ENCODE measurements at regions not wholly inside any gene's neighbourhood (a gene's known extent, or its start where the extent isn't known, plus 50 kb on each side); places are given as distances from the start of the nearest gene placed in this dataset.
"Not testable (repeated sequence)": the region's sequence is repeated elsewhere in the genome, so short reads cannot be mapped to it uniquely, and the experiment has no call there.

GRCh38 chrX:7637066-7637465 lies 205.9 kb upstream of the VCX start:
- no peak for DNase-seq

- DNase-seq = no peak
These were observed 207.4 kb upstream of the VCX start for GRCh38 chrX:7635604-7636003.

- no peak for DNase-seq
These were observed 222.4 kb upstream of the VCX start for GRCh38 chrX:7620560-7620959.

GRCh38 chrX:7617994-7618393 lies 225.0 kb upstream of the VCX start:
- DNase-seq = no peak

GRCh38 chrX:7614616-7615015 lies 228.4 kb upstream of the VCX start:
- no peak for DNase-seq

- DNase-seq = not testable (repeated sequence)
These were observed 234.3 kb upstream of the VCX start for GRCh38 chrX:7608625-7609024.

- DNase-seq = no peak
These were observed 236.8 kb upstream of the VCX start for GRCh38 chrX:7606039-7606652.

GRCh38 chrX:7603387-7603786 lies 239.6 kb upstream of the VCX start:
- no peak for DNase-seq

- DNase-seq = no peak
These were observed 246.1 kb upstream of the VCX start for GRCh38 chrX:7596822-7597221.

GRCh38 chrX:7593370-7593769 lies 249.6 kb upstream of the VCX start:
- DNase-seq = not testable (repeated sequence)

- no peak for DNase-seq
These were observed 256.8 kb upstream of the VCX start for GRCh38 chrX:7586126-7586525.

GRCh38 chrX:7582191-7582590 lies 260.8 kb upstream of the VCX start:
- DNase-seq = no peak

GRCh38 chrX:7580127-7580526 lies 262.8 kb upstream of the VCX start:
- DNase-seq = no peak

- no peak for DNase-seq
These were observed 268.6 kb upstream of the VCX start for GRCh38 chrX:7574325-7574724.

GRCh38 chrX:7570432-7571029 lies 272.4 kb upstream of the VCX start:
- DNase-seq = no peak

- no peak for DNase-seq
These were observed 274.4 kb upstream of the VCX start for GRCh38 chrX:7568597-7568996.

GRCh38 chrX:7568130-7568529 lies 274.8 kb upstream of the VCX start:
- DNase-seq = no peak

GRCh38 chrX:7552760-7553159 lies 290.2 kb upstream of the VCX start:
- no peak for DNase-seq

GRCh38 chrX:7546551-7547080 lies 296.4 kb upstream of the VCX start:
- no peak for DNase-seq

- DNase-seq = no peak
These were observed 297.4 kb upstream of the VCX start for GRCh38 chrX:7545564-7545963.

- DNase-seq = no peak
These were observed 300.2 kb upstream of the VCX start for GRCh38 chrX:7542587-7543380.

GRCh38 chrX:7522860-7523259 lies 320.1 kb upstream of the VCX start:
- DNase-seq = no peak

- DNase-seq = no peak
These were observed 327.1 kb upstream of the VCX start for GRCh38 chrX:7515681-7516413.

Measured in activated CD4-positive, alpha-beta T cell treated with anti-CD3 and anti-CD28 coated beads for 48 hours (primary cell).